GM19438 (cell line): ENCODE measurements at regions not wholly inside any gene's neighbourhood (a gene's known extent, or its start where the extent isn't known, plus 50 kb on each side); places are given as distances from the start of the nearest gene placed in this dataset.

ENCODE experiments used
- ATAC-seq: cut with Tn5 transposase; IDR thresholded peaks from one replicate; pipeline ENCODE4 v1.9.1; 2021; ENCODE audit warnings: low read depth; ENCODE audit not compliant: unreplicated experiment

GRCh38 chr5:165620394-165620793 is 2115.0 kb downstream of the MAT2B start:
- ATAC-seq = no peak

- no peak for ATAC-seq
Measured at GRCh38 chr5:165622864-165623536, 2117.6 kb downstream of the MAT2B start.

- no peak for ATAC-seq
Measured at GRCh38 chr5:165624166-165624946, 2118.9 kb downstream of the MAT2B start.

GRCh38 chr5:165626161-165626560 is 2120.7 kb downstream of the MAT2B start:
- no peak for ATAC-seq

- ATAC-seq = no peak
Measured at GRCh38 chr5:165627548-165628170, 2122.2 kb downstream of the MAT2B start.

- ATAC-seq = no peak
Measured at GRCh38 chr5:165630261-165630778, 2124.9 kb downstream of the MAT2B start.

GRCh38 chr5:165631235-165631634 is 2125.8 kb downstream of the MAT2B start:
- ATAC-seq = no peak

GRCh38 chr5:165642366-165642765 is 2136.9 kb downstream of the MAT2B start:
- ATAC-seq = no peak

GRCh38 chr5:165665735-165666400 is 2160.4 kb downstream of the MAT2B start:
- ATAC-seq = no peak

- ATAC-seq = no peak
Measured at GRCh38 chr5:165673499-165673898, 2168.1 kb downstream of the MAT2B start.

GRCh38 chr5:165695796-165696195 is 2190.4 kb downstream of the MAT2B start:
- no peak for ATAC-seq

- no peak for ATAC-seq
Measured at GRCh38 chr5:165705960-165706359, 2200.5 kb downstream of the MAT2B start.

GRCh38 chr5:165712011-165712410 is 2206.6 kb downstream of the MAT2B start:
- ATAC-seq = no peak

- no peak for ATAC-seq
Measured at GRCh38 chr5:165714598-165714997, 2209.2 kb downstream of the MAT2B start.

GRCh38 chr5:165720901-165721300 is 2215.5 kb downstream of the MAT2B start:
- no peak for ATAC-seq

GRCh38 chr5:165722401-165722800 is 2217.0 kb downstream of the MAT2B start:
- ATAC-seq = no peak

GRCh38 chr5:165723931-165724330 is 2218.5 kb downstream of the MAT2B start:
- ATAC-seq = no peak

GRCh38 chr5:165728425-165728824 is 2223.0 kb downstream of the MAT2B start:
- ATAC-seq = no peak

GRCh38 chr5:165735388-165735787 is 2230.0 kb downstream of the MAT2B start:
- no peak for ATAC-seq

GRCh38 chr5:165739079-165739741 is 2233.8 kb downstream of the MAT2B start:
- ATAC-seq = no peak
